Glomerular endothelial cell (primary cell): ENCODE measurements at regions not wholly inside any gene's neighbourhood (a gene's known extent, or its start where the extent isn't known, plus 50 kb on each side); places are given as distances from the start of the nearest gene placed in this dataset.

ENCODE experiments used
- DNase-seq: peaks from one replicate; pipeline ENCODE4 v3.0.0-alpha.2; 2011; ENCODE audit warnings: low read depth, low spot score; ENCODE audit errors: extremely low read depth

GRCh38 chr7:142606081-142606480 is 143.2 kb upstream of the PRSS1 start:
- no peak for DNase-seq

GRCh38 chr7:142604671-142605070 is 144.6 kb upstream of the PRSS1 start:
- no peak for DNase-seq

- DNase-seq, result peak; percentile 42
These were observed 145.3 kb upstream of the PRSS1 start for GRCh38 chr7:142603870-142604448.

GRCh38 chr7:142602756-142603155 is 146.5 kb upstream of the PRSS1 start:
- no peak for DNase-seq

GRCh38 chr7:142602183-142602582 is 147.1 kb upstream of the PRSS1 start:
- no peak for DNase-seq

- no peak for DNase-seq
These were observed 151.0 kb upstream of the PRSS1 start for GRCh38 chr7:142598297-142598696.

- DNase-seq, result no peak
These were observed 151.7 kb upstream of the PRSS1 start for GRCh38 chr7:142597547-142597946.

- DNase-seq, result no peak
These were observed 153.3 kb upstream of the PRSS1 start for GRCh38 chr7:142595816-142596516.

GRCh38 chr7:142594078-142594477 is 155.2 kb upstream of the PRSS1 start:
- DNase-seq, result no peak

GRCh38 chr7:142593106-142593505 is 156.2 kb upstream of the PRSS1 start:
- DNase-seq, result no peak

GRCh38 chr7:142592664-142593063 is 156.6 kb upstream of the PRSS1 start:
- DNase-seq, result no peak

GRCh38 chr7:142592231-142592630 is 157.0 kb upstream of the PRSS1 start:
- no peak for DNase-seq

GRCh38 chr7:142590830-142591457 is 158.3 kb upstream of the PRSS1 start:
- DNase-seq, result no peak

GRCh38 chr7:142590077-142590476 is 159.2 kb upstream of the PRSS1 start:
- no peak for DNase-seq

GRCh38 chr7:142587578-142588191 is 161.6 kb upstream of the PRSS1 start:
- peak; percentile 63 for DNase-seq

- DNase-seq, result no peak
These were observed 162.7 kb upstream of the PRSS1 start for GRCh38 chr7:142586611-142587010.

GRCh38 chr7:142585425-142585824 is 163.8 kb upstream of the PRSS1 start:
- no peak for DNase-seq

GRCh38 chr7:142584765-142585164 is 164.5 kb upstream of the PRSS1 start:
- no peak for DNase-seq

- DNase-seq, result no peak
These were observed 165.8 kb upstream of the PRSS1 start for GRCh38 chr7:142583446-142583845.

- no peak for DNase-seq
These were observed 166.9 kb upstream of the PRSS1 start for GRCh38 chr7:142582351-142582750.

GRCh38 chr7:142581341-142581740 is 167.9 kb upstream of the PRSS1 start:
- no peak for DNase-seq

- no peak for DNase-seq
These were observed 169.3 kb upstream of the PRSS1 start for GRCh38 chr7:142579946-142580345.
